ENCODE measurements at regions not wholly inside any gene's neighbourhood (a gene's known extent, or its start where the extent isn't known, plus 50 kb on each side); places are given as distances from the start of the nearest gene placed in this dataset.

GRCh38 chr2:217035967-217036366 lies 176.1 kb upstream of the TNP1 start:
- TF ChIP-seq, protein P1, sequence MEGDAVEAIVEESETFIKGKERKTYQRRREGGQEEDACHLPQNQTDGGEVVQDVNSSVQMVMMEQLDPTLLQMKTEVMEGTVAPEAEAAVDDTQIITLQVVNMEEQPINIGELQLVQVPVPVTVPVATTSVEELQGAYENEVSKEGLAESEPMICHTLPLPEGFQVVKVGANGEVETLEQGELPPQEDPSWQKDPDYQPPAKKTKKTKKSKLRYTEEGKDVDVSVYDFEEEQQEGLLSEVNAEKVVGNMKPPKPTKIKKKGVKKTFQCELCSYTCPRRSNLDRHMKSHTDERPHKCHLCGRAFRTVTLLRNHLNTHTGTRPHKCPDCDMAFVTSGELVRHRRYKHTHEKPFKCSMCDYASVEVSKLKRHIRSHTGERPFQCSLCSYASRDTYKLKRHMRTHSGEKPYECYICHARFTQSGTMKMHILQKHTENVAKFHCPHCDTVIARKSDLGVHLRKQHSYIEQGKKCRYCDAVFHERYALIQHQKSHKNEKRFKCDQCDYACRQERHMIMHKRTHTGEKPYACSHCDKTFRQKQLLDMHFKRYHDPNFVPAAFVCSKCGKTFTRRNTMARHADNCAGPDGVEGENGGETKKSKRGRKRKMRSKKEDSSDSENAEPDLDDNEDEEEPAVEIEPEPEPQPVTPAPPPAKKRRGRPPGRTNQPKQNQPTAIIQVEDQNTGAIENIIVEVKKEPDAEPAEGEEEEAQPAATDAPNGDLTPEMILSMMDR (IDR thresholded peaks at IDR 0.05; ENCODE audit: low read depth, low read length) = no peak
- no peak for TF ChIP-seq POLR2A (IDR thresholded peaks at IDR 0.05; ENCODE audit: extremely low read depth, insufficient read length)

Data from NB4 (cell line).